Transverse colon (tissue), 4 donors: ENCODE measurements at regions not wholly inside any gene's neighbourhood (a gene's known extent, or its start where the extent isn't known, plus 50 kb on each side); places are given as distances from the start of the nearest gene placed in this dataset.

Source experiments
- DNase-seq: peaks from one replicate; pipeline ENCODE4 v3.0.0-alpha.2; 2019
- H3K27ac ChIP-seq, 4 donors: fragments of 200-600 bp; sonication (generic); 2 replicates each; pipeline ENCODE4 v1.5.1; 2016 to 2018; ENCODE audit warnings: inconsistent platforms in 4 of 4
- H3K27me3 ChIP-seq: fragments of 200-600 bp; sonication (generic); 2 replicates; pipeline ENCODE4 v1.5.1; 2017; ENCODE audit warnings: inconsistent platforms
- H3K36me3 ChIP-seq, 4 donors: fragments of 200-600 bp; sonication (generic); 2 replicates each; pipeline ENCODE4 v1.5.1; 2017 to 2019; ENCODE audit warnings: inconsistent platforms in 4 of 4
- H3K4me1 ChIP-seq, 4 donors: fragments of 200-600 bp; sonication (generic); 2 replicates each; pipeline ENCODE4 v1.5.1; 2017 to 2020; ENCODE audit warnings: inconsistent platforms in 4 of 4
- H3K4me3 ChIP-seq, 4 donors: fragments of 200-600 bp; sonication (generic); 1 replicate in 1 of 4; 2 replicates in 3 of 4; pipeline versions ENCODE4 v1.5.1 to v1.6.1; 2017 to 2019; ENCODE audit warnings: inconsistent platforms in 4 of 4
- H3K9me3 ChIP-seq, 2 donors: fragments of 200-600 bp; sonication (generic); 2 replicates each; pipeline ENCODE4 v1.5.1; 2017 to 2019; ENCODE audit warnings: inconsistent platforms in 2 of 2
- CTCF ChIP-seq, 5 experiments: fragments of 200-600 bp in 3 of 5; fragments of 450-650 bp in 2 of 5; sonication (generic) in 3 of 5; IDR thresholded peaks; 1 replicate in 2 of 5; 2 replicates in 3 of 5; pipeline ENCODE4 v1.5.1; 2016 to 2017; ENCODE audit warnings: antibody characterized with exemption in 5 of 5, inconsistent platforms in 3 of 5, mild to moderate bottlenecking in 2 of 5, moderate library complexity in 1 of 5
- EP300 ChIP-seq: sonication (generic); formaldehyde crosslinking; IDR thresholded peaks from one replicate; pipeline ENCODE4 v1.6.1; 2017; ENCODE audit warnings: antibody characterized with exemption, low read depth
- POLR2A ChIP-seq: fragments of 450-650 bp; IDR thresholded peaks from one replicate; pipeline ENCODE4 v1.6.1; 2016; ENCODE audit warnings: antibody characterized with exemption, mild to moderate bottlenecking, moderate library complexity
- POLR2AphosphoS5 ChIP-seq, 3 donors: sonication (generic); formaldehyde crosslinking; IDR thresholded peaks; one replicate each; pipeline ENCODE4 v1.6.1; 2016; ENCODE audit warnings: antibody characterized with exemption in 3 of 3
- WGBS, 2 donors: methylation state at CpG; one replicate each; pipeline ENCODE4 v1.1.5; 2018; ENCODE audit warnings: low coverage in 1 of 2; 5-methylcytosine and 5-hydroxymethylcytosine counted together
- in situ Hi-C, 4 donors: fragments of 200-750 bp; cut with MboI; loops; one replicate each; pipeline versions ENCODE4 v1.15.0 to v1.15.1; 2017; ENCODE audit warnings: low sequenced_read_pairs in 3 of 4, low pct_ligation_motif_present in 1 of 4, low pct_unique_long_range_greater_than_20kb in 1 of 4
- intact Hi-C: fragments of 100-400 bp; cut with DNase I; formaldehyde crosslinking; loops from one replicate; pipeline ENCODE4 v1.15.1; 2023; ENCODE audit warnings: low total_unique reads

DNA sequence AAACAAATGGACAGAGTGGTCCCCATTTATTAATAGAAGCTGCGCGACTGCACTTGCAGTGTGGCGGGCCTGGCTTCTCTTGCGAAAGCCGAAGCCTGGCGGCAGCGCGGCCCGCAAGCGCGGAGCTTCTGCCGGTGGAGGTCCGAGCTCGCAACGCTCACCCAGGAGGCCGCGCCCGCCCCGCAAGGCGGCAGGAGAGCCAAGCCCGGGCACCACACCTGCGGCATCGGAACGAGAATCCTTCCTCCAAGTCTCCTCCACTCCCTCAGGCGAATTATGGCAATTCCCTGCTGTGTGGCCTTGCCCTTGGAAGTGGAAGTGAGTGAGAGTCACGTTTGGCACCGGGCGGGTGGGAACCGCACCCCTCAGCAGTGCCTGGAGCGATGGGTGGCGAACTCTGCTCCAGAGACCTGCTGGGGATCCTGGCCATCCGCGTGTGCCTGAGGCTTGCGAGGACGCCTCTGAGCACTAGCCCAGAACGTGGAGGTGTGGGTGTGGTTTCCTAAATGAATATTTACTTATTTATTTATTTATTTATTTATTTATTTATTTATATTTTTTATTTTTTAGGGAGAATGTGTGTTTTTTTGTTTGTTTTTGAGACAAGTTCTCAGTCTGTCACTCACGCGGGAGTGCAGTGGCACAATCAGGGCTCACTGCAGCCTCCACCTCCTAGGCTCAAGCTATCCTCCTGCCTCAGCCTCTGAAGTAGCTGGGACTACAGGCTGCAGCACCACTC lies 133.7 kb upstream of the UBE2E1 start:
- DNase-seq = peak; percentile 79
- Histone ChIP-seq H3K27ac (peak overlapping the region in 2 of 4 donors; percentile 15 to 24), H3K4me1 (peaks cover 3 to 15% (median 7%) of the 10 kb centered on the region in 4 donors), H3K36me3 (no peaks in the 10 kb centered on the region), H3K27me3 (peaks cover 14% of the 10 kb centered on the region), H3K9me3 (no peaks in the 10 kb centered on the region), H3K4me3 (peak overlapping the region in 3 of 4 donors; percentile 3 to 43 (median 22))
- no peak for TF ChIP-seq EP300
- peak; percentile 40 for TF ChIP-seq POLR2A
- peak in 2 of 3 donors; percentile 44 to 58 for TF ChIP-seq POLR2AphosphoS5 (IDR thresholded peaks at IDR 0.05)
- TF ChIP-seq CTCF (IDR thresholded peaks at IDR 0.05) = peak in 2 of 5 experiments; percentile 11 to 30
- WGBS, 2 donors = 29 to 73% methylated on average over 3 to 38 of the region's 38 CpGs
- intact Hi-C loops = no loop called here
- in situ Hi-C loops = no loop called here

DNA sequence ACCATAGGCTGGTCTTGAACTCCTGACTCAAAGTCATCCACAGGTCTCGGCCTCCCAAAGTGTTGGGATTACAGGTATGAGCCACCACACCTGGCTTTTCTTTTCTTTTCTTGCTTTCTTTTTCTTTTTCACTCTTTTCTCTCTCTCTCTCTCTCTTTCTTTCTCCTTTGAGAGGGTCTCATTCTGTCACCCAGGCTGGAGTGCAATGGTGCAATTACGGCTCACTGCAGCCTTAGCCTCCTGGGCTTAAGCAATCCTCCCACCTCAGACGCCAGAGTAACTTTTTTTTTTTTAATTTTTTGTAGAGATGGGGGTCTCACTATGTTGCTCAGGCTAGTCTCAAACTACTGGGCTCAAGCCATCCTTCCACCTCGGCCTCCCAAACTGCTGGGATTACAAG lies 133.1 kb upstream of the UBE2E1 start:
- H3K4me3 ChIP-seq = no peak overlapping the region
- no peak for DNase-seq
- in situ Hi-C loops = no loop called here
- H3K9me3 ChIP-seq = no peaks in the 10 kb centered on the region
- H3K27me3 ChIP-seq = peaks cover 14% of the 10 kb centered on the region
- no peaks in the 10 kb centered on the region for H3K36me3 ChIP-seq
- H3K4me1 ChIP-seq = peaks cover 3 to 15% (median 7%) of the 10 kb centered on the region in 4 donors
- TF ChIP-seq CTCF (IDR thresholded peaks at IDR 0.05) (no peak), POLR2AphosphoS5 (IDR thresholded peaks at IDR 0.05) (no peak), EP300 (no peak), POLR2A (no peak)
- 87 to 89% methylated on average over 3 to 4 of the region's 4 CpGs for WGBS, 2 donors
- intact Hi-C loops = no loop called here
- H3K27ac ChIP-seq = no peak overlapping the region

DNA sequence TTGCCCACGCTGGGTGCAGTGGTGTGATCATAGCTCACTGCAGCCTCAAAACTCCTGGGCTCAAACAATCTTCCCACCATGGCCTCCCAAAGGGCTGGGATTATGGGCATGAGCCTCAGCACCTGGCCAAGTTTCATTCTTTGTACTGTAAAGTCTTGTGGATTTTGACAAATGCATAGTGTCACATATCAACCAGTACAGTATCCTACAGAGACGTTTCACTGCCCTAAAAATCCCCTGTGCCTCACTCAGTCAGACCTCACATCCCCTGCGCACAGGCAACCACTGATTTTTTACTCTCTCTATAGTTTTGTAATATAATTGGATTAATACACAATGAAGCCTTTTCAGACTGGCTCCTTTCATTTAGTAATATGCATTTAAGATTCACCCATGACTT lies 130.7 kb upstream of the UBE2E1 start:
- intact Hi-C loops = no loop called here
- no peak for DNase-seq

DNA sequence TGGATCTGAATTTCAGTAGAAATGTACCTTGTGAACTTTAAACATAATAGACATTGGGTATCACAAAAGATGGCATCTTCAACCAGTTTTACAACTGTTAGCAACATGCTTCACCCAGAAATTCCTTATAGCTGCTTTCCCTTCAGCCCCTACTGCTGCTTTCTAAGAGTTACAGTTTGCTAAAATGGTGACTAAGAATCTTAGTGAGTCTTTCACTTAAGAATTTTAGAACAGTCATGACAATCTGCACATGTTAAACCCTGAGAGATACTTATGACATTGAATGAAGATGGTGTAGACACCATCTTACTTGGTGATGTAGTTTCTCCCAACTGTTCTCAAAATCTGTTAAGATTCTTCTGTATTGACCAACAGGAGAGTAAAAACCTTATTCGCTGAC lies 129.7 kb upstream of the UBE2E1 start:
- Histone ChIP-seq H3K4me1 (peaks cover 3 to 13% (median 5%) of the 10 kb centered on the region in 4 donors), H3K27ac (no peak overlapping the region), H3K36me3 (no peaks in the 10 kb centered on the region), H3K27me3 (peaks cover 13% of the 10 kb centered on the region), H3K9me3 (no peaks in the 10 kb centered on the region), H3K4me3 (no peak overlapping the region)
- in situ Hi-C loops = no loop called here
- no peak for TF ChIP-seq POLR2A
- no peak for TF ChIP-seq EP300
- no peak for TF ChIP-seq POLR2AphosphoS5 (IDR thresholded peaks at IDR 0.05)
- no peak for TF ChIP-seq CTCF (IDR thresholded peaks at IDR 0.05)
- 94 to 100% methylated on average over 1 of the region's 1 CpG for WGBS, 2 donors
- DNase-seq = no peak
- intact Hi-C loops = no loop called here

More for the DNA sequence above, 130.7 kb upstream of the UBE2E1 start:
- Histone ChIP-seq H3K27ac (no peak overlapping the region), H3K4me1 (peaks cover 3 to 15% (median 5%) of the 10 kb centered on the region in 4 donors), H3K4me3 (no peak overlapping the region), H3K36me3 (no peaks in the 10 kb centered on the region), H3K9me3 (no peaks in the 10 kb centered on the region), H3K27me3 (peaks cover 14% of the 10 kb centered on the region)
- 58 to 93% methylated on average over 2 to 3 of the region's 3 CpGs for WGBS, 2 donors
- in situ Hi-C loops = no loop called here
- TF ChIP-seq CTCF (IDR thresholded peaks at IDR 0.05) = no peak
- TF ChIP-seq POLR2A = no peak
- TF ChIP-seq EP300 = no peak
- no peak for TF ChIP-seq POLR2AphosphoS5 (IDR thresholded peaks at IDR 0.05)
